ENCODE measurements at regions not wholly inside any gene's neighbourhood (a gene's known extent, or its start where the extent isn't known, plus 50 kb on each side); places are given as distances from the start of the nearest gene placed in this dataset.
A peak's percentile ranks its signal among the peaks of the same experiment; 100 is the strongest.

GRCh38 chr18:56000041-56000440 is 412.0 kb upstream of the TCF4 start:
- H3K27me3 ChIP-seq, result no peaks in the 10 kb centered on the region
- TF ChIP-seq CTCF (IDR thresholded peaks at IDR 0.05) (no peak), EP300 (IDR thresholded peaks at IDR 0.05) (no peak), POLR2A (IDR thresholded peaks at IDR 0.05) (no peak)
- no peaks in the 10 kb centered on the region for H3K9me3 ChIP-seq
- H3K36me3 ChIP-seq, result no peaks in the 10 kb centered on the region
- intact Hi-C loops (cut with DNase I), result loop anchor here in 1 of 4 donors (10.0 kb wide), 1 partner anchor 575 kb away; no protein-coding TSS in a partner anchor
- DNase-seq, result no peak
- H3K4me3 ChIP-seq, result no peak overlapping the region
- 69 to 84% (median 76%) methylated on average over 6 of the region's 6 CpGs for WGBS, 3 donors
- no peak overlapping the region for H3K27ac ChIP-seq
- peaks cover 7% of the 10 kb centered on the region for H3K4me1 ChIP-seq (ENCODE audit: insufficient read depth)

- WGBS, 3 donors, result 18 to 20% (median 19%) methylated on average over 2 of the region's 2 CpGs
- TF ChIP-seq EP300 (IDR thresholded peaks at IDR 0.05) (no peak), POLR2A (IDR thresholded peaks at IDR 0.05) (no peak), CTCF (IDR thresholded peaks at IDR 0.05) (no peak)
Observed at GRCh38 chr18:55999641-56000040, 411.6 kb upstream of the TCF4 start.

GRCh38 chr18:55998801-55999385 is 410.9 kb upstream of the TCF4 start:
- H3K27me3 ChIP-seq, result no peaks in the 10 kb centered on the region
- H3K27ac ChIP-seq, result no peak overlapping the region
- TF ChIP-seq EP300 (IDR thresholded peaks at IDR 0.05), result no peak
- no peak for TF ChIP-seq CTCF (IDR thresholded peaks at IDR 0.05)
- TF ChIP-seq POLR2A (IDR thresholded peaks at IDR 0.05), result no peak
- no peak overlapping the region for H3K4me3 ChIP-seq
- no peaks in the 10 kb centered on the region for H3K9me3 ChIP-seq
- DNase-seq, result no peak
- WGBS, 3 donors, result 82 to 87% (median 82%) methylated on average over 4 of the region's 4 CpGs
- no peaks in the 10 kb centered on the region for H3K36me3 ChIP-seq
- peaks cover 7% of the 10 kb centered on the region for H3K4me1 ChIP-seq (ENCODE audit: insufficient read depth)
- intact Hi-C loops (cut with DNase I), result loop anchor here in 1 of 4 donors (10.0 kb wide), 1 partner anchor 214 kb away; no protein-coding TSS in a partner anchor

More at GRCh38 chr18:55999641-56000040, 411.6 kb upstream of the TCF4 start:
- intact Hi-C loops (cut with DNase I), result loop anchor here in 1 of 4 donors (10.0 kb wide), 2 partner anchors 215 to 575 kb away; no protein-coding TSS in a partner anchor
- Histone ChIP-seq H3K4me1 (ENCODE audit: insufficient read depth) (peaks cover 7% of the 10 kb centered on the region), H3K4me3 (no peak overlapping the region), H3K36me3 (no peaks in the 10 kb centered on the region), H3K9me3 (no peaks in the 10 kb centered on the region), H3K27ac (no peak overlapping the region), H3K27me3 (no peaks in the 10 kb centered on the region)
- DNase-seq, result peak in 1 of 5 donors; percentile 22

- TF ChIP-seq CTCF (IDR thresholded peaks at IDR 0.05) (no peak), EP300 (IDR thresholded peaks at IDR 0.05) (no peak), POLR2A (IDR thresholded peaks at IDR 0.05) (no peak)
- DNase-seq, result peak in 2 of 5 donors; percentile 34 to 40
- Histone ChIP-seq H3K4me1 (ENCODE audit: insufficient read depth) (peaks cover 5% of the 10 kb centered on the region), H3K27me3 (no peaks in the 10 kb centered on the region), H3K9me3 (no peaks in the 10 kb centered on the region), H3K36me3 (no peaks in the 10 kb centered on the region), H3K27ac (no peak overlapping the region), H3K4me3 (peak overlapping the region; percentile 10)
- 16 to 23% (median 17%) methylated on average over 11 of the region's 11 CpGs for whole genome bisulfite sequencing, 3 donors
- intact Hi-C loops (cut with DNase I), result loop anchor here in 1 of 4 donors (10.0 kb wide), 1 partner anchor 213 kb away; no protein-coding TSS in a partner anchor
Observed at GRCh38 chr18:55998071-55998522, 410.1 kb upstream of the TCF4 start.

All from ovary (tissue), 7 donors.